RWPE2 (cell line): ENCODE measurements at regions not wholly inside any gene's neighbourhood (a gene's known extent, or its start where the extent isn't known, plus 50 kb on each side); places are given as distances from the start of the nearest gene placed in this dataset.

Experiments
- ATAC-seq: fragments of 200-7000 bp; cut with Tn5 transposase; 3 replicates; pipeline ENCODE4 v1.9.1; 2021; ENCODE audit warnings: low read depth
- DNase-seq: peaks from one replicate; pipeline ENCODE4 v3.0.0-alpha.2; 2020; ENCODE audit warnings: low spot score
- H3K27ac ChIP-seq: fragments of 450-650 bp; 2 replicates; pipeline ENCODE4 v1.5.1; 2017; ENCODE audit warnings: mild to moderate bottlenecking; ENCODE audit not compliant: poor library complexity, severe bottlenecking
- H3K27me3 ChIP-seq: fragments of 250-450 bp; sonication (Bioruptor Pico); 2 replicates; pipeline ENCODE4 v1.5.1; 2021; ENCODE audit warnings: mild to moderate bottlenecking, moderate library complexity; ENCODE audit not compliant: insufficient read depth, poor library complexity, severe bottlenecking
- H3K36me3 ChIP-seq: fragments of 250-450 bp; sonication (Bioruptor Pico); 2 replicates; pipeline ENCODE4 v1.5.1; 2020; ENCODE audit warnings: low read depth, mild to moderate bottlenecking, moderate library complexity
- H3K4me1 ChIP-seq: fragments of 250-450 bp; sonication (Bioruptor Pico); 2 replicates; pipeline ENCODE4 v1.5.1; 2021; ENCODE audit warnings: mild to moderate bottlenecking, moderate library complexity; ENCODE audit not compliant: insufficient read depth, poor library complexity, severe bottlenecking
- H3K4me3 ChIP-seq: fragments of 250-450 bp; sonication (Bioruptor Pico); 2 replicates; pipeline ENCODE4 v1.5.1; 2021; ENCODE audit warnings: mild to moderate bottlenecking, moderate library complexity; ENCODE audit not compliant: severe bottlenecking
- H3K9me3 ChIP-seq: fragments of 250-450 bp; sonication (Bioruptor Pico); 2 replicates; pipeline ENCODE4 v1.5.1; 2021; ENCODE audit warnings: mild to moderate bottlenecking, moderate library complexity; ENCODE audit not compliant: severe bottlenecking
- CTCF ChIP-seq: fragments of 450-650 bp; IDR thresholded peaks from one replicate; pipeline ENCODE4 v1.5.1; 2017; ENCODE audit warnings: mild to moderate bottlenecking, moderate library complexity; ENCODE audit not compliant: poor library complexity, severe bottlenecking

- no peak overlapping the region for H3K4me3 ChIP-seq
- no peaks in the 10 kb centered on the region for H3K4me1 ChIP-seq
- ATAC-seq, result no peak
- H3K36me3 ChIP-seq, result no peaks in the 10 kb centered on the region
- H3K27me3 ChIP-seq, result no peaks in the 10 kb centered on the region
- no peaks in the 10 kb centered on the region for H3K9me3 ChIP-seq
- no peak overlapping the region for H3K27ac ChIP-seq
- TF ChIP-seq CTCF, result no peak
- DNase-seq, result no peak
Measured at GRCh38 chr3:22928216-22929110, 274.7 kb upstream of the UBE2E2 start.

GRCh38 chr3:22933051-22933840 is 269.9 kb upstream of the UBE2E2 start:
- DNase-seq, result no peak
- TF ChIP-seq CTCF, result no peak
- Histone ChIP-seq H3K9me3 (no peaks in the 10 kb centered on the region), H3K27me3 (no peaks in the 10 kb centered on the region), H3K27ac (no peak overlapping the region), H3K36me3 (no peaks in the 10 kb centered on the region), H3K4me3 (no peak overlapping the region), H3K4me1 (no peaks in the 10 kb centered on the region)
- ATAC-seq, result no peak

GRCh38 chr3:22933841-22934116 is 269.3 kb upstream of the UBE2E2 start:
- ATAC-seq (no peak), DNase-seq (no peak)
- no peaks in the 10 kb centered on the region for H3K4me1 ChIP-seq
- no peaks in the 10 kb centered on the region for H3K27me3 ChIP-seq
- no peaks in the 10 kb centered on the region for H3K9me3 ChIP-seq
- TF ChIP-seq CTCF, result no peak
- H3K27ac ChIP-seq, result no peak overlapping the region
- H3K4me3 ChIP-seq, result no peak overlapping the region
- no peaks in the 10 kb centered on the region for H3K36me3 ChIP-seq

GRCh38 chr3:22935040-22935439 is 268.1 kb upstream of the UBE2E2 start:
- H3K9me3 ChIP-seq, result no peaks in the 10 kb centered on the region
- no peak for TF ChIP-seq CTCF
- DNase-seq, result no peak
- H3K4me1 ChIP-seq, result no peaks in the 10 kb centered on the region
- no peaks in the 10 kb centered on the region for H3K36me3 ChIP-seq
- no peak for ATAC-seq
- no peak overlapping the region for H3K27ac ChIP-seq
- H3K4me3 ChIP-seq, result no peak overlapping the region
- H3K27me3 ChIP-seq, result no peaks in the 10 kb centered on the region

- Histone ChIP-seq H3K9me3 (no peaks in the 10 kb centered on the region), H3K27me3 (no peaks in the 10 kb centered on the region), H3K4me1 (no peaks in the 10 kb centered on the region), H3K4me3 (no peak overlapping the region), H3K36me3 (no peaks in the 10 kb centered on the region), H3K27ac (no peak overlapping the region)
- no peak for TF ChIP-seq CTCF
- no peak for ATAC-seq
- no peak for DNase-seq
Measured at GRCh38 chr3:22937536-22937935, 265.6 kb upstream of the UBE2E2 start.
